Activated naive CD4-positive, alpha-beta T cell (primary cell): ENCODE measurements at regions not wholly inside any gene's neighbourhood (a gene's known extent, or its start where the extent isn't known, plus 50 kb on each side); places are given as distances from the start of the nearest gene placed in this dataset.
"Not testable (repeated sequence)": the region's sequence is repeated elsewhere in the genome, so short reads cannot be mapped to it uniquely, and the experiment has no call there.

Experiments used
- DNase-seq, 4 experiments: peaks; one replicate each; lab custom pipeline; 2025; lab: John Stamatoyannopoulos, UW

GRCh38 chr6:40688214-40688761 lies 101.1 kb upstream of the LRFN2 start:
- no peak for DNase-seq

- no peak for DNase-seq
Observed at GRCh38 chr6:40685862-40686261, 98.7 kb upstream of the LRFN2 start.

GRCh38 chr6:40681622-40682021 lies 94.5 kb upstream of the LRFN2 start:
- DNase-seq: no peak

GRCh38 chr6:40678941-40679340 lies 91.8 kb upstream of the LRFN2 start:
- DNase-seq: no peak

- no peak for DNase-seq
Observed at GRCh38 chr6:40674170-40674569, 87.0 kb upstream of the LRFN2 start.

- no peak for DNase-seq
Observed at GRCh38 chr6:40672087-40672486, 84.9 kb upstream of the LRFN2 start.

- no peak for DNase-seq
Observed at GRCh38 chr6:40671694-40672050, 84.5 kb upstream of the LRFN2 start.

- no peak for DNase-seq
Observed at GRCh38 chr6:40671001-40671693, 84.0 kb upstream of the LRFN2 start.

- DNase-seq: no peak
Observed at GRCh38 chr6:40669343-40669742, 82.2 kb upstream of the LRFN2 start.

- DNase-seq: no peak
Observed at GRCh38 chr6:40668203-40668602, 81.0 kb upstream of the LRFN2 start.

GRCh38 chr6:40666530-40666929 lies 79.4 kb upstream of the LRFN2 start:
- DNase-seq: no peak

- DNase-seq: no peak
Observed at GRCh38 chr6:40661726-40662125, 74.6 kb upstream of the LRFN2 start.

GRCh38 chr6:40656772-40657171 lies 69.6 kb upstream of the LRFN2 start:
- DNase-seq: not testable (repeated sequence)

GRCh38 chr6:40654828-40655227 lies 67.7 kb upstream of the LRFN2 start:
- no peak for DNase-seq

GRCh38 chr6:40645043-40645442 lies 57.9 kb upstream of the LRFN2 start:
- no peak for DNase-seq

- DNase-seq: no peak
Observed at GRCh38 chr6:40642837-40643236, 55.7 kb upstream of the LRFN2 start.

- DNase-seq: no peak
Observed at GRCh38 chr6:40642190-40642589, 55.0 kb upstream of the LRFN2 start.

GRCh38 chr6:40640599-40641227 lies 53.5 kb upstream of the LRFN2 start:
- DNase-seq: peak in 2 of 4 experiments; percentile 4 to 23
